ENCODE measurements at regions not wholly inside any gene's neighbourhood (a gene's known extent, or its start where the extent isn't known, plus 50 kb on each side); places are given as distances from the start of the nearest gene placed in this dataset.

DNA sequence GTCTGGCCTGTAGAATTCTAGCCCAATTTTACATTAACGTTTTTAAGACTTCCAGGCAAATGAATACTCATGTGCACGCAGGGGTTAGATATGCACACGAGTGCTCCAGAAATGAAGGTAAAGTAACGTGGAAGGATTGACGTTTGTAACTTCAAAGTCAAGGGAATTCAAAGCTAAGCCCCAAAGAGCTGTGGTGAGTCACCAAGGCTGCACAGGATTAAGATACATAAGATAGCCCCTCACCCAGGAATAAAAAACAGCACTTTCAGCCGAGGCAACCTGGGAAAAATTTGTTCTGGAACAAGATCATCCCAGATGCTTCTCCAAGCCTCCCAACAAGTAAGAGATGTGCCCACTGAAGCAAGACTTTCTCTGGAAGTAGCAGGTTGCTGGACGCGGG, 259.6 kb upstream of the PLXNA2 start:
- TF ChIP-seq POLR2A (IDR thresholded peaks at IDR 0.05; ENCODE audit: low read depth, low read length) = no peak
- TF ChIP-seq POLR2AphosphoS5 (IDR thresholded peaks at IDR 0.05; ENCODE audit: low read depth, low read length) = no peak
- no peak for TF ChIP-seq TAF1 (IDR thresholded peaks at IDR 0.05; ENCODE audit: low read depth, low read length)
- no peak for TF ChIP-seq POU2F2 (IDR thresholded peaks at IDR 0.05; ENCODE audit: low read depth, low read length)

Measured in GM12891 (cell line).